HL-60 (cell line): ENCODE measurements at regions not wholly inside any gene's neighbourhood (a gene's known extent, or its start where the extent isn't known, plus 50 kb on each side); places are given as distances from the start of the nearest gene placed in this dataset.

Source experiments
- CTCF ChIP-seq: IDR thresholded peaks from one replicate; pipeline ENCODE4 v1.5.1; 2011; ENCODE audit warnings: low read length, control low read depth, inconsistent platforms; ENCODE audit not compliant: insufficient read depth
- GABPA ChIP-seq: IDR thresholded peaks from 2 replicates; pipeline ENCODE4 v1.6.1; 2012; ENCODE audit warnings: low read depth
- POLR2AphosphoS5 ChIP-seq: IDR thresholded peaks from 2 replicates; pipeline ENCODE4 v1.6.1; 2012; ENCODE audit warnings: low read depth
- REST ChIP-seq: IDR thresholded peaks from 2 replicates; pipeline ENCODE4 v1.6.1; 2012; ENCODE audit warnings: low read depth; ENCODE audit not compliant: insufficient replicate concordance

GRCh38 chr16:8292271-8292670, 298.0 kb downstream of the TMEM114 start:
- TF ChIP-seq REST = no peak
- TF ChIP-seq CTCF = no peak
- TF ChIP-seq POLR2AphosphoS5 = no peak
- no peak for TF ChIP-seq GABPA
